Esophagus muscularis mucosa (tissue), 4 donors: ENCODE measurements at regions not wholly inside any gene's neighbourhood (a gene's known extent, or its start where the extent isn't known, plus 50 kb on each side); places are given as distances from the start of the nearest gene placed in this dataset.
A peak's percentile ranks its signal among the peaks of the same experiment; 100 is the strongest.

Experiments
- DNase-seq: peaks from one replicate; pipeline ENCODE4 v3.0.0-alpha.2; 2017; ENCODE audit errors: extremely low spot score
- H3K27ac ChIP-seq, 4 donors: fragments of 200-600 bp; sonication (generic); replicated peaks in 1 of 4; 1 replicate in 3 of 4; 2 replicates in 1 of 4; pipeline ENCODE4 v1.5.1; 2016 to 2019; ENCODE audit warnings: mild to moderate bottlenecking in 1 of 4
- H3K27me3 ChIP-seq, 4 donors: fragments of 200-600 bp; sonication (generic); one replicate each; pipeline versions ENCODE4 v1.5.1 to v1.6.0; 2016 to 2019
- H3K36me3 ChIP-seq, 4 donors: fragments of 200-600 bp; sonication (generic); one replicate each; pipeline ENCODE4 v1.5.1; 2016 to 2019
- H3K4me1 ChIP-seq, 4 donors: fragments of 200-600 bp; sonication (generic); one replicate each; pipeline ENCODE4 v1.5.1; 2016 to 2019
- H3K4me3 ChIP-seq, 4 donors: fragments of 200-600 bp; sonication (generic); 1 replicate in 2 of 4; 2 replicates in 2 of 4; pipeline ENCODE4 v1.5.1; 2016 to 2019; ENCODE audit warnings: mild to moderate bottlenecking in 4 of 4, moderate library complexity in 1 of 4
- H3K9me3 ChIP-seq, 4 donors: fragments of 200-600 bp; sonication (generic); 1 replicate in 3 of 4; 2 replicates in 1 of 4; pipeline ENCODE4 v1.5.1; 2016 to 2019
- EP300 ChIP-seq: sonication (generic); formaldehyde crosslinking; IDR thresholded peaks from one replicate; pipeline ENCODE4 v1.6.1; 2017; ENCODE audit warnings: antibody characterized with exemption
- POLR2A ChIP-seq: fragments of 450-650 bp; IDR thresholded peaks from one replicate; pipeline ENCODE4 v1.6.1; 2017; ENCODE audit warnings: antibody characterized with exemption, moderate library complexity, mild to moderate bottlenecking, low read depth
- POLR2AphosphoS5 ChIP-seq, 2 donors: sonication (generic); formaldehyde crosslinking; IDR thresholded peaks; one replicate each; pipeline ENCODE4 v1.6.1; 2017; ENCODE audit warnings: antibody characterized with exemption in 2 of 2
- WGBS: methylation state at CpG from one replicate; pipeline ENCODE4 v1.1.5; 2018; 5-methylcytosine and 5-hydroxymethylcytosine counted together
- intact Hi-C: fragments of 100-400 bp; cut with DNase I; formaldehyde crosslinking; loops from one replicate; pipeline ENCODE4 v1.15.1; 2023
- TF ChIP-seq, protein P1 (sequence below), 3 experiments: fragments of 200-600 bp in 2 of 3; fragments of 450-650 bp in 1 of 3; sonication (generic) in 2 of 3; IDR thresholded peaks; one replicate each; pipeline ENCODE4 v1.5.1; 2017 to 2019; ENCODE audit warnings: antibody characterized with exemption in 3 of 3, mild to moderate bottlenecking in 2 of 3, moderate library complexity in 1 of 3

DNA sequence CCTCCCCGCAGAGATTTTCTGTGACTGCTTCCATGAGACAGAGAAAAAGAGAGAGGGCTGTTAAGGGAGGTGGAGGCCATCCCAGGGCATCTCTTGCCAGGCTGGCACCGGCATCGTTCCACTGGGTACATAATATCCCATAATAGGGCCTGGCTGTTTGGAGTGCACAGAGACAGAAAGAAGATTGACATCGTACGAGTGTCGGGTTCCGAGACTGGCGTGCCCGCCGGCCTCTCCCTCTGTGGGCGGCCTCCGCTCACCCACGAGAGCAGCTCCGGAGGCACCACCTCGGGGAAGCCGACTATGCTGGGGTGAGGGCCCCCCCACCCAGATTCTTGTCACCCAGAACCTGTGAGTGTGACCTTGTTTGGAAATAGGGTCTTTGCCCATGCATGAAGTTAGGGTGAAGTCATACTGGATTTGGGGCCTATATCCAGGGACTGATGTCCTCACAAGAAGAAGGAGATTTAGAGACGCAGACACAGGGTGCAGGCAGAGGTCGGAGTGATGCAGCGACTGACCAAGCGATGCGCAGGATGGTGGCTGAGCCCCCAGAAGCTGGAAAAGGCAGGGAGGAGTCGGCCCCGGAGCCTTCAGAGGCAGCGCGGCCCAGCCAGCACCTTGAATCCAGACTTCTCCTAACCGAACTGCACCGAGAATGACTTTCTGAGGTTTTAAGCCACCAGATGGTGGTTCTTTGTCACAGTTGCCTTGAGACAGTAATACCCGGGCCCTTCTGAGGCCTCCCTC is 101.8 kb upstream of the CIBAR2 start:
- peaks cover 29 to 69% (median 66%) of the 10 kb centered on the region in 4 donors for H3K4me1 ChIP-seq
- H3K27me3 ChIP-seq, result no peaks in the 10 kb centered on the region
- intact Hi-C loops, result no loop called here
- 80% methylated on average over 26 of the region's 28 CpGs for WGBS
- no peaks in the 10 kb centered on the region for H3K9me3 ChIP-seq
- H3K36me3 ChIP-seq, result no peaks in the 10 kb centered on the region
- TF ChIP-seq EP300, result no peak
- TF ChIP-seq POLR2AphosphoS5 (IDR thresholded peaks at IDR 0.05), result no peak
- no peak for TF ChIP-seq POLR2A
- TF ChIP-seq, protein P1, sequence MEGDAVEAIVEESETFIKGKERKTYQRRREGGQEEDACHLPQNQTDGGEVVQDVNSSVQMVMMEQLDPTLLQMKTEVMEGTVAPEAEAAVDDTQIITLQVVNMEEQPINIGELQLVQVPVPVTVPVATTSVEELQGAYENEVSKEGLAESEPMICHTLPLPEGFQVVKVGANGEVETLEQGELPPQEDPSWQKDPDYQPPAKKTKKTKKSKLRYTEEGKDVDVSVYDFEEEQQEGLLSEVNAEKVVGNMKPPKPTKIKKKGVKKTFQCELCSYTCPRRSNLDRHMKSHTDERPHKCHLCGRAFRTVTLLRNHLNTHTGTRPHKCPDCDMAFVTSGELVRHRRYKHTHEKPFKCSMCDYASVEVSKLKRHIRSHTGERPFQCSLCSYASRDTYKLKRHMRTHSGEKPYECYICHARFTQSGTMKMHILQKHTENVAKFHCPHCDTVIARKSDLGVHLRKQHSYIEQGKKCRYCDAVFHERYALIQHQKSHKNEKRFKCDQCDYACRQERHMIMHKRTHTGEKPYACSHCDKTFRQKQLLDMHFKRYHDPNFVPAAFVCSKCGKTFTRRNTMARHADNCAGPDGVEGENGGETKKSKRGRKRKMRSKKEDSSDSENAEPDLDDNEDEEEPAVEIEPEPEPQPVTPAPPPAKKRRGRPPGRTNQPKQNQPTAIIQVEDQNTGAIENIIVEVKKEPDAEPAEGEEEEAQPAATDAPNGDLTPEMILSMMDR (IDR thresholded peaks at IDR 0.05), result no peak
- no peak for DNase-seq
- no peak overlapping the region for H3K4me3 ChIP-seq
- peak overlapping the region; percentile 12 to 57 (median 54) for H3K27ac ChIP-seq

DNA sequence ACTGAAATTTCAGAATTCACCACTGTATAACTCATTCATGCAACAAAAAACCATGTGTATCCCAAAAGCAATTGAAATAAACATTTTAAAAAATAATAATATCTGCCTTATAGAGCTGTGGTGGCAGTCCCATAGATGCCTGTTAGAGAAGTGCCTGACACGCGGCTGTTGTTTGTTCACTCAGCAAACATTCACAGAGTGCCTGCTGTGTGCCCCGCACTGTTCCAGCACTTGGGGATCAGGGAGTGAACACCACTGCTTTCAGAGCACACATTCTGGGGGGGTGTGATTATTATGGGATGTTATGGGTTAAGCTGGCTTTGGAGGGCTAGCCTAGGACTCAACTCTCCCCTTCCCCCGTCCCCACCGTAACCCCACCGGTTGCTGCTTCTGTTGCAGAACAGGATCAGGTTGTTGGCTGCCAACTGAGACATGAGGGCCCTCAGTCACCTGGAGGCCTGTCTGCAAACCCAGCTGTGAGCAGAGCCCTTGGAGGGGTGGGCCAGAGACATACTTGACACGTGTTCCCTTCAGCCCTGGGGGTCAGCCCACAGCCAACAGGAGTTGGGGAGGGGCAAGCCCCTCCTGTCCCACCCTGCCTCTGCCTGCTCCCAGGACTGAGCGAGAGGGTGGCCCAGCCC is 103.3 kb upstream of the CIBAR2 start:
- WGBS, result 96% methylated on average over 5 of the region's 8 CpGs
- no peak overlapping the region for H3K27ac ChIP-seq
- intact Hi-C loops, result no loop called here
- peaks cover 35 to 69% (median 66%) of the 10 kb centered on the region in 4 donors for H3K4me1 ChIP-seq
- TF ChIP-seq, protein P1 (IDR thresholded peaks at IDR 0.05), result no peak
- TF ChIP-seq POLR2AphosphoS5 (IDR thresholded peaks at IDR 0.05) (no peak), EP300 (no peak), POLR2A (no peak)
- H3K36me3 ChIP-seq, result no peaks in the 10 kb centered on the region
- no peaks in the 10 kb centered on the region for H3K9me3 ChIP-seq
- DNase-seq, result no peak
- H3K4me3 ChIP-seq, result no peak overlapping the region
- H3K27me3 ChIP-seq, result no peaks in the 10 kb centered on the region

DNA sequence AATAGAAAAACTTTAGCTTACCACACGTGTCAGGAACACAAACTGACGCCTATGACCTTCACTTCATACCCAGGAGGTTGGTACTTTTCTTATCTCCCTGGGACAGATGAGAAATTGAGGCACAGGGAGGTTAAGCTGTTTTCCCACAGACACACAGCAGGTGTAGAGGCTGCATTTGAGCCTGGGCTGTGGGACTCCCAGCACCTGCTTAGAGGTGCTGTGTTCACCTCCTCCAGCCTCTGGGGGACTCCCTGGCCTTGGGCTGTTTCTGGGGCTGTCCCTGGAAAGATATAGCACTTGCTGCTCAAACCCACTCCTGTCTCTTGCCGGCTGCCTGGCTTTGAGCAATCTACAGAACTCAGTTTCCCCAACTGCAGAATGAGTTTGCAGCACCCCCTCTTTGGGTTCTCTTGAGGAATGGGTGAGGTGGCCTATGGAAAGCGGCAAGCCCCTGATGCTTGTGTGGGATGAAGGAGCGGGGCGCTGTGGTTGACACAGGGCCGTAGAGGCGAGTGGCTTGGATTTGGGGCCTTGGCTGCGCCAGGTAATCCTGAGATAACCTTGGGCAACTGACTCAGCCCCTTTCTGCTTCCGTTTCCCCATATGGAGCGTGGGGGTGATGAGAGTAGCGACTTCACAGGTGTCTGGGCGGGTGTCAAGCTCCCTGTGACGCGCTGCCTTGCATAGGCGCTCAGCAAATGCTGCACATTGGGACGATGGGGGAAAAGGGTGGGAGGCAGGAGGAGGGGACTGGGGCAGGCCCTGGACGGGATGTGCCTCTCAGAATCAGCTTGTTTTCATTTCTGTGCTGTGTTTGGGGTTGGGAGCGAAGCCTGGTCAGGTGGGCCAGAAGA is 104.5 kb upstream of the CIBAR2 start:
- no peaks in the 10 kb centered on the region for H3K27me3 ChIP-seq
- intact Hi-C loops, result no loop called here
- DNase-seq, result no peak
- H3K4me1 ChIP-seq, result peaks cover 39 to 69% (median 66%) of the 10 kb centered on the region in 4 donors
- WGBS, result 93% methylated on average over 19 of the region's 19 CpGs
- no peak overlapping the region for H3K27ac ChIP-seq
- TF ChIP-seq EP300 (no peak), POLR2A (no peak), POLR2AphosphoS5 (IDR thresholded peaks at IDR 0.05) (no peak)
- TF ChIP-seq, protein P1 (IDR thresholded peaks at IDR 0.05), result no peak
- no peak overlapping the region for H3K4me3 ChIP-seq
- H3K9me3 ChIP-seq, result no peaks in the 10 kb centered on the region
- H3K36me3 ChIP-seq, result no peaks in the 10 kb centered on the region

DNA sequence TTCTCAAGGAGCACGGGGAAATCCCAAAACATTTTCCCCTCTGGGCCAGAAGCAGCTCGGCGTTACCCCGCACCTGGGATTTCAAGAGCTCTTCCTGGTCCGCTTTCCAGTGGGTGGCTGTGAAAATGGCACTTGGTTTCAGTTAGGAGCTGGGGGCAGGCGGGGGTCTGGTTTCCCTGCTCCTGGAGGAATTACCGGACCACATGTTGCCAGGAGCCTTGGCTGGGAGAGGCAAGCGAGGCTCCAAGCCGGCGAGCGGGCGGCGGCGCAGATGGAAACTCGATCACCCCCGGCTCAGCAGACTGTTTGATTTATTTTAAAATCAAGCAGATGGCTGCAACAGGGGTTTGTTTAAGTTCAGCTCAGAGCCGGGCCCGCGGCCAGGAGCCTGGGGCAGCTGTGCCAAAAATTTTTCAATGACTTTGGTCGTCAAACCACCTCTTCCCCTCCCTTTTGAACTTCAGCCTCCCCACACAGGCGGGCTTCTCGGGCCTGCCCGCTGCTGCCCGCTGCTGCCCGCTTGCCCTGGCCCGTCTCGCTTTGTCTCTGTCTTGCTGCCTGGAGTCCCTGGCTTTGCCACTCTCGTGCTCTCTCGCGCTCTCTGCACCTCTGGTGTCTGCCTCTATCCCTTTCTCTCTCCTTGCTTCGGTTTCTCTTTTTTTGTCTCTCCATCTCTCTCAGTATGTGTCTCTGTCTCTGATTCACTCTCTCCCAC is 108.0 kb upstream of the CIBAR2 start:
- intact Hi-C loops, result no loop called here
- Histone ChIP-seq H3K27me3 (no peaks in the 10 kb centered on the region), H3K9me3 (no peaks in the 10 kb centered on the region), H3K4me1 (peaks cover 19 to 41% (median 36%) of the 10 kb centered on the region in 4 donors), H3K27ac (peak overlapping the region; percentile 55 to 79 (median 68)), H3K36me3 (no peaks in the 10 kb centered on the region), H3K4me3 (peak overlapping the region; percentile 27 to 53 (median 36))
- no peak for DNase-seq
- WGBS, result 13% methylated on average over 17 of the region's 31 CpGs
- TF ChIP-seq POLR2A (no peak), POLR2AphosphoS5 (IDR thresholded peaks at IDR 0.05) (peak; percentile 45 to 62)
- TF ChIP-seq, protein P1 (IDR thresholded peaks at IDR 0.05), result peak in 1 of 3 experiments; percentile 24
